ENCODE measurements at regions not wholly inside any gene's neighbourhood (a gene's known extent, or its start where the extent isn't known, plus 50 kb on each side); places are given as distances from the start of the nearest gene placed in this dataset.

DNA sequence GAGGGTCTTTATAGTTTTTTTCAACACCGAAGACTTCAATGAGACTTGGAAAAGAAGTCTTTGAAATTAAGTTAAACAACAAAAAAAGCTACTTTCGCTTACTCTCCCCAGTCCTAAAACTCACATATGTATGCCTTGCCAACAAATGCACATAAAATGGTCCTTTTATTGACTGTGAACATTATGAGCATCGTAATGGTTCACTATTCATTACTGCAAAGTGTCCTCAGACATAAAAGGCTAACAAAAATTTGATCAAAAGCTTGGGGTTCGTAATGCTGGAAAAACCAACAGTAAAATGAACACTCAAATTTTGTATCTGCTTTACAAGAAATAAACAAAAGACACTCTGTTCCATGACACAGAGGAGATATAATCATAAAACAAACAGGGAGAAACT lies 285.3 kb upstream of the SLC8A1 start:
- DNase-seq (ENCODE audit: extremely low spot score) = no peak
- POLR2A ChIA-PET = no interaction called here
- CTCF ChIA-PET = no interaction called here
- TF ChIP-seq CTCF (IDR thresholded peaks at IDR 0.05; ENCODE audit: control extremely low read depth, extremely low read depth, low read depth, missing control alignments) = no peak

DNA sequence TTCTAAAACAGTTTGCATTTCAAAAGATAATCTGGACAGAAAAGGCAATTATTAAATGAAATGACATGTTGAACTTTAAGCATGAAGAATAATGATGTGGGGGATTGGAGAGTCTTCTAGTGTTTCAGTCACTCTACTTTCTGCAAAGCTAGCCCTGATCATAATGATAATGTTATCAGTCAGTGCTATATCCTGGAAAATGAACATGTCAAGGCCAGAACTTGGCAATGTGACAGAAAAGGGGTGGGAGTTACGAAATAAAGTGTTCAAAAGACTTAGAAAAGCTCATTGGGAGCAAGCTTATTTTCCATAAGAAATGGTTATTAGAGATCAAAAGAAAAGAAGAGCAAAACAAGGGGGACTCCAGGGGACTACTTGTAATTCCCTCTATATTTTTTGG lies 288.5 kb upstream of the SLC8A1 start:
- DNase-seq (ENCODE audit: extremely low spot score) = no peak
- CTCF ChIA-PET = no interaction called here
- POLR2A ChIA-PET = no interaction called here
- no peak for TF ChIP-seq CTCF (IDR thresholded peaks at IDR 0.05; ENCODE audit: control extremely low read depth, extremely low read depth, low read depth, missing control alignments)

DNA sequence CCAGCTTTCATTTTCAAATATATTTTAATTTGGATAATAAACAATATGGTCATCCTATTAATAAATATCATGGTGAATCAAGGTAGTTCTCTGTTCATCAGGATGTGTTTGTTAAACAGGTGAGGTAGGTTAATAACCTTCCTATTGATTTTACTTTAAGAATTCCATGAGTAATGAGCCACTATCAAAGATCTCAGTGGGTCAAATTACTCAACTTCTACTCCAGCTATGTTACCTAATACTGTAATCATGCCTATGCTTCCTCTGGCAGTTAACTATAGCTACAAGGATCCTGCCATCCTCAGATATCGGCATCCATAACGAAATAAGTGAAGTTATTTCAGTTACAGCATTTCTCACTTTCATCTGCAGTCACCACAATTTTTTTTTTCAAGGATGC lies 289.6 kb upstream of the SLC8A1 start:
- no peak for DNase-seq (ENCODE audit: extremely low spot score)
- ChIA-PET CTCF (no interaction called here), POLR2A (no interaction called here)
- no peak for TF ChIP-seq CTCF (IDR thresholded peaks at IDR 0.05; ENCODE audit: control extremely low read depth, extremely low read depth, low read depth, missing control alignments)

DNA sequence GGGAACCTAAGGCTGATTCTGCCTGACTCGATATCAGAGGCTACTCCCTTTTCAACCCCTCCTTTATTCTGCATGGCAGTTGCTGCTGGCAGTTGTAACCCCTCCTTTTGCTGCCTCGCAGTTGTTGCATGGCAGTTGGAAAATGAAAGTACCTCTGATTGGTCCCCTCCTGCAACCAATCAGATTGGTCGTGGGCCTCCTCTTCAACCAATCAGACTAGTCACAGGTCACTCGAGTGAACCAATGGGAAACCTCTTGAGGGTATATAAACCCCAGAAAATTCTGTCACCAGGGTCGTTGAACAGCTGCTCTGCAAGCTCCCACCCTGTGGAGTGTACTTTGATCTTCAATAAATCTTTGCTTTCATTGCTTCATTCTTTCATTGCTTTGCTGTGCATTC lies 294.3 kb upstream of the SLC8A1 start:
- DNase-seq (ENCODE audit: extremely low spot score) = no peak
- CTCF ChIA-PET = interaction anchor here (1.1 kb wide), 1 partner anchor 10 kb away, joined by 4 read pairs; no protein-coding TSS in a partner anchor
- no peak for TF ChIP-seq CTCF (IDR thresholded peaks at IDR 0.05; ENCODE audit: control extremely low read depth, extremely low read depth, low read depth, missing control alignments)
- POLR2A ChIA-PET = no interaction called here

GRCh38 chr2:40751981-40752380 lies 300.1 kb upstream of the SLC8A1 start:
- no peak for DNase-seq (ENCODE audit: extremely low spot score)
- POLR2A ChIA-PET = no interaction called here
- no peak for TF ChIP-seq CTCF (IDR thresholded peaks at IDR 0.05; ENCODE audit: control extremely low read depth, extremely low read depth, low read depth, missing control alignments)
- CTCF ChIA-PET = no interaction called here

DNA sequence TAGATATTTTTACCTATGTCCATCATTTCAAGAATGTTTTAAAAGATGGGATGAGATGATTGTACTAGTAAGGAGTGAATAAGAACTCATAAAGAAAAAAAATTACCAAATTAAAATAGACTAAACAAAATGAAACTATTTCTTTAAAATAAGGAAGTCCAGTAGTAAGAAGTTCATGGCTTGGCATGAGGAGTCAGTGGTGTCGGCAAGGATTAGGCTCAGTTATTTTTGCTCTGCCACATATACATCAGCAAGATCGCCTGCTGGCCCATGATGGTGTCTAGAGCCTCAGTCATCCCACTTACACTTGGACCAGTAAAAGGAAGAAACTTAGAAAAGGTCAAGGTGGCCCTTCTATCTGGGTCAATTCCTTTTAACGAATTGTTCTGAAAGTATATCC lies 300.9 kb upstream of the SLC8A1 start:
- no peak for DNase-seq (ENCODE audit: extremely low spot score)
- TF ChIP-seq CTCF (IDR thresholded peaks at IDR 0.05; ENCODE audit: control extremely low read depth, extremely low read depth, low read depth, missing control alignments) = no peak
- CTCF ChIA-PET = no interaction called here
- POLR2A ChIA-PET = no interaction called here

GRCh38 chr2:40754912-40755311 lies 303.0 kb upstream of the SLC8A1 start:
- POLR2A ChIA-PET = no interaction called here
- no peak for TF ChIP-seq CTCF (IDR thresholded peaks at IDR 0.05; ENCODE audit: control extremely low read depth, extremely low read depth, low read depth, missing control alignments)
- DNase-seq (ENCODE audit: extremely low spot score) = no peak
- CTCF ChIA-PET = no interaction called here

All from GM10248 (cell line).